HG02678 (cell line): ENCODE measurements at regions not wholly inside any gene's neighbourhood (a gene's known extent, or its start where the extent isn't known, plus 50 kb on each side); places are given as distances from the start of the nearest gene placed in this dataset.

Experiments used
- ATAC-seq: cut with Tn5 transposase; IDR thresholded peaks from one replicate; pipeline ENCODE4 v1.9.1; 2021; ENCODE audit warnings: mild to moderate bottlenecking, moderate library complexity; ENCODE audit not compliant: unreplicated experiment

DNA sequence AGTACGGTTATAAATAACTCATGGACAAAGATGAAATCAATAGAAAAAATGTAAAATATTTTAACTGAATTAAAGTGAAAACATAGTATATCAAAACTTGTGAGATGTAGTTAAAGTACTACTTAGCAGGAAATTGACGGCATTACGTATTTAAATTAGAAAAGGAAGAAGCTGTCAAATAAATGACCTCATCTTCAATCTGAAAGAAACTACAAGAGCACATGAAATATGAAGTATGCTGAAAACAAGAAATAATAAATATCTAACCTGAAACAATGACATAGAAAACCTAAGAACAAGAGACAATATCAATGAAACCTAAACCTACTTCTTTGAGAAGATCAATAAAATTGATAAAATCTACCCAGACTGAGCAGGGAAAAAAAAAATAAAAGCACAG, 122.2 kb upstream of the PDE4B start:
- ATAC-seq = no peak

DNA sequence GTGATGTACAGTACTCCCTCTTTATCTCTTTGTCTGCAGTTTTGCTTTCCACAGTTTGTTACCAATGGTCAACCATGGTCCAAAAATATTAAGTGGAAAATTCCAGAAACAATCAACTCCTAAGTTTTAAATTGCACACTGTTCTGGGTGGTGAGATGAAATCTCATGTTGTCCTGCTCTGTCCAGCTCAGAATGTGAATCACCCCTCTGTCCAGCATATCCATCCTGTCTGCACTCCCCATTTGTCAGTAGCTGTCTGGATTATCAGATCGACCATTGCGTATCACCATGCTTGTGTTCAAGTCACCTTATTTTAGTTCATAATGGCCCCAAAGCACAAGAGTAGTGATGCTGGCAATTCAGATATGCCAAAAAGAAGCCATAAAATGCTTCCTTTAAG, 118.2 kb upstream of the PDE4B start:
- ATAC-seq = no peak

DNA sequence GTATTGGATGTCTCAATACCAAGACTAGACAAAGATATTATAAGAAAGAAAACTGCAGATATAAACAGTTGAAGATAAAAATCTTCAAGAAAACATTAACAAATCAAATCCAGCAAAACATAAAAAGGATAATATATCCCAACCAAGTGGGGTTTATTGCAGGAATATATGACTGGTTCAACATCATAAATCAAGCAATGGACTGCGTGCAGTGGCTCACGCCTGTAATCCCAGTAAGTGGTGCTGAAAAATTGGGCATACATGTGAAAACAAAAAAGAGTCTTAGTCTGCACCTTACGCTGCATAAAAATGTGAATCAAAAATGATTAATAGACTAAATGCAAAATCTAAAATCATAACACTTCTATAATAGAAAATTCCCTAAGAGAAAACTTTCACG, 112.9 kb upstream of the PDE4B start:
- ATAC-seq = no peak

DNA sequence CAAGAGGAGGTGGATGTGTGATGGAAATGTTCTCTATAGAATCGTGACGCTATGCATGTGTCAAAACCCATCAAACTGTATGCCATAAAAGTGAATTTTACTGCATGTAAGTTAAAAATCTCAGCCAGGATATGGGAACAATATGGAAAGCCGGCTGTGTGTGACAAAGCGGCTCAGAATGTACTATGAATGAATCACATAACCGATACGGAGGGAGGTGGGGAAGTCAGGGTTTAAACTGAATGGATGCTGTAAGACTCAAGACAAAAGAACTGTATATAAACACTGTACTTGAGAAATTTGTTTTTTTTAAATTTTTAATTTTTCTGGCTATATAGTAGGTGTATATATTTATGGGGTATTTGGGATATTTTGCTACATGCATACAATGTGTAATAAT, 111.6 kb upstream of the PDE4B start:
- ATAC-seq = no peak

DNA sequence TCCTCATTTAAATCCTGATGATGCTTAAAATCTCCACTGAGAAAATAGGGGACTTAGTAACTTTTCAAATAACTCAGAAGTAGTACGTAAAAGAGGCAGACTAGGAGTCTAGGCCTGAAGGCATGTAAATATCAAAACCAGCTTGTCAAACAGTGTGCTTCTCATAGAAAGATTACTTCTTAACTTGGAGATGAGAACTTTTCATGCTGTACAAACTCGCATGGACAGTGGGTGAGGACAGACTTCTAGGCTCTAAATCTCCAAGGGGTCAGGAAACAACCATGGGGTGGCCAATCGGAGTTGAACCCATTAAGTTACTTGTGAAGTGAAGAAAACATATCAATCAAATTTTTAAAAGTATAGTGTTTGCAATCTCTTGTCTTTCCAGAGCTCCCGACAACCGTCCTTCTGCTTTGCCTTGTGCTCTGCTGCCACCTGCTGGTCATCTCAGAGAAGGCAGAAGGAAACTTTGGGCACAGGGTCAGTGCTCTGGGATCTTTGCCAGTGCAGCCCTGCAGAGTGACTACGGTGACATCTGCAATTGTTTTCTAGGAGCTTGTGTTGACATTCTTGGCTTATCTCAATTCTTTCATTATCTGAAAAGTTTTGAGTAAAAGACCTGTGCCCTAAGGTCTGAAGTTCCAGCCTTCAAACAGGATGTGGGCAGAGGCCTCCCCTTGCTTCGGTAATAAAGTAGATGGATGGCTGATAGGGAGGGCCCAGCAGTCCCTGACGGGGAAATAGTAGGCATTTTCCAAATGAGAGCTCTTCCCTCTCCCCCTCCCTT, 105.1 kb upstream of the PDE4B start:
- ATAC-seq = peak; percentile 96

DNA sequence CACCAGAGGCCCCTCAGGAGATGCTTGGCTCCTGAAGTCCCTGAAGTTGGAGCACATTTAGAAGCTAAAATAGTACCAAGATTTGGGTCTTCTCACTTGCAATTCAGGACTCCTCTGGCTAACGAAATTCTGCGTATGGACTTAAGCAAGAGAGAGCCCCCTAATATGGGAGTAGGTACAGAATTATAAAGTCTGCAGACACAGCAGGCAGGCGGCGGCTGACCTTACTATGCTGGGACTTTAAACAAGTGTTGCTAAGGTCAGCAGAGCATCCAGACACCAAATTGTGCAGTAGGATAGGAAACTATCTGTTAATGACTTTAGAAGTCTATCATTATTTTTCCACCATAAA, 104.5 kb upstream of the PDE4B start:
- ATAC-seq = no peak

DNA sequence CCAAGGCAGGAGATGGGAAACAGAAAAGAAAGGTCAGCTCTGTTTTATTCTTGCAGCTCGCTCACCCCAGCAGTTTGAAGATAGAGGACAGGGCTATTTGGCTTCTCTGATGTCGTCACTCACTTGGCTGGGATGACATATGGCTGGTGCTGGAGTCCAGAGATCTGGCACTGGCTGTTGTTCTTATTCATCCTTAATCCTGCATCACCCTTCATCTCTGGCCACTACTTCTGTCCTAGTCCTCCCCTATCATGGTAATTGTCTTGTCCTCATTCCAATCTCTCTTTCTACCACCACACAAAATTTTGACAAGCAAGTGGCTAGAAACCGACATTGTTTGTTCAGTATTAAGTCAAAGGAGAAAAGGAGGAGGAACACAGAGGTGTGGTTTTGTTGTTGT, 103.8 kb upstream of the PDE4B start:
- no peak for ATAC-seq

DNA sequence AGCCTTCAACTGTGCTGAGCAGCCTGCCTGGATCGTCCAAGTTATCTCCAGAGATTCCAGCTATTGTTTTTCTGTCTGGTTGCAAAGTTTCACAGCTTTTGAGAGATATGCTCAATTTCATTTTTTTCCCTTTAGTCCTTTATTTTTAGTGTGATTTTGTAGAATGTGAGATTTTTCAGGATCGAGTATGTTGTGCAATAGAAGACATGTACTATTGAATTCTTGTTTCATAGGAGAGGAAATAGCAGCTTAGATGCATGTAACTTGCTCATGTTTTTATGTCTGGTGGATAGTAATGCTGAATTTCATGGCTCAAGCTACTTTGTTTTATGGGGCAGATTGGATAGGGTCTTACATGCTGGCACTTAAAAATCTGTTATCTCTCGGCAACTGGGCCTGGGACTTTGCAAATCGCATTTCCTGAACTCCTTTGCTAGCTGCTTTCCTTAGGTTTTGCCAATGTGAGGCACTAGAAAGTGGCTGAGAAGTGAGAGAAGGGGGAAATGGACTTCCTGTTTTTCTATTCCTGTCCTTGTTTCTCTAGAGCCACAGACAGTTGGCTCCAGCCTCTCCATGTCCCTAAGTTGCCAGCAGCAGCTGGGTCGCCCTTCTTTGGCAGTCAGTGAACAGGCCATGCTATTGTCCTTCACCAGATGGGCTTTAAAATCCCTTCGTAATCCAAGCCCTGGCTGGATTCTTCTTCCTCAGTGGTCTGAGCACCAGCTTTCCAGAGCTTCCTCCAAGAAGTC, 101.4 kb upstream of the PDE4B start:
- no peak for ATAC-seq

DNA sequence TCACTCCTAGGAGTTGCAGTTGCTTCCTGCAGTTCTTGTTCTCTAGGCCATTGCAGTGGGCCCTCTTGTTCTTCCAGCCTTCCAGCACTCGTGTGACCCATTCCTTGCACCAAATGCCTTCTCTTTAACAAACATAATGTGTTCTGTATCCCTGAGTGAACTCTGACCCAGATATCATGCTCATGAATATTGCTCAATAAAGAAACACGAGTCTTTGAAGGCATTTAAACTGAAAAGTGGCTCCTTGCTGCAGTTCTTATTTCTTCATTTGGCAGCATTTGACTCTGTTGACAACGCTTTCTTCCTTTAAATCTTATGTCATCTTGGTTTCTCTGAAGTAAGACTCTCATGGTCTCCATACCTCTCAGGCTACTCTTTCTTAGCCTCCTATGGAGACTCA, 100.7 kb upstream of the PDE4B start:
- no peak for ATAC-seq

DNA sequence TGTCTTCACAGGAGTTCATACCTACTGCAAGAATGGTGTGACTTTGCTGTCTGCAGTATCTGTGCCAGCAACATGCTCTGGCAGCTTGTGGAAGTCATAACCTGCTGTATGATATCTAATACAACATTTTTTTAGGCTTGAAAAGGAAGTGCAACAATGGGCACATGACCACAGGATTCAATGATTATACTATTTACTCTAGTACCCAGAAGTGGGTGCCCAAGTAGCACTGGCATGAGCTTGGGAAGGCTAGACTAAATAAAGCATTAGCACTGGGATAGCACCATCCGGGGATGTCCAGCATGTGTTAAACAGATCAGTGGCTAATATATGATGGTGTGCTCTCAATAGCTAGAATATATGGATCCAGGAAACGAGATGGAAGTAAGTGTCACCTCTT, 98.6 kb upstream of the PDE4B start:
- no peak for ATAC-seq

DNA sequence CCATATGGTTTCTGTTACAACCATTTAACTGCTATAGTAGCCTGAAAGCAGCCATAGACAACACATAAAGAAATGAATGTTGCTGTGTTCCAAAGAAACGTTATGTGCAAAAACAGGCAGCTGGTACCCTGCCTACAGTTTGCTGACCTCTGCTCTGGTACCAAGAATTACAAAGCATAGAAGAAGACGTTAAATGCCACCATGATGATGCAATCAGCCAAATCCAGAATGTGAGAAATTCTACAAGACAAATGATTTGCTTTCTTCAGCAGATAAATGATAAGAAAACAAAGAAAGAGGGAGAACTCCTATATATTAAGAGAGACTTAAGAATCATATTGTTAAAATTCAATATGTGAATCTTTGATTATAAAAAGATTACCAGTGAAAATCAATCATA, 97.8 kb upstream of the PDE4B start:
- ATAC-seq = no peak

DNA sequence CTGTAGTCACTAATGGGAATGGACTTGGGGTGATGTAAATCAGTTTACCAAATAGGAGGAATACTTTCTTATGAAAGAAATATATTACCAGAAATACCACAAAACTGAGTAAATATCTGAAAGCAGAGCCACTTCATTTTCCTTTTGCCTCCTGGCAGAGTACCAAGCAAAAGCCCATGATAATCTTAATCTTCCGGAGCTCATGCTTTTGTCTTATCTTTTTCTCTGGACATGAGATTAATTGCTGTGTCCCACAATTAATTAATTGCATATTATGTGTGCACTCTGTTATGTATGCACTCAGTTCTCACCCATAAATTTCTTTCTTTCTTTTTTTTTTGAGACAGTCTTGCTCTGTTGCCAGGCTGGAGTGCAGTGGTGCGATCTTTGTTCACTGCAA, 94.1 kb upstream of the PDE4B start:
- ATAC-seq = no peak

DNA sequence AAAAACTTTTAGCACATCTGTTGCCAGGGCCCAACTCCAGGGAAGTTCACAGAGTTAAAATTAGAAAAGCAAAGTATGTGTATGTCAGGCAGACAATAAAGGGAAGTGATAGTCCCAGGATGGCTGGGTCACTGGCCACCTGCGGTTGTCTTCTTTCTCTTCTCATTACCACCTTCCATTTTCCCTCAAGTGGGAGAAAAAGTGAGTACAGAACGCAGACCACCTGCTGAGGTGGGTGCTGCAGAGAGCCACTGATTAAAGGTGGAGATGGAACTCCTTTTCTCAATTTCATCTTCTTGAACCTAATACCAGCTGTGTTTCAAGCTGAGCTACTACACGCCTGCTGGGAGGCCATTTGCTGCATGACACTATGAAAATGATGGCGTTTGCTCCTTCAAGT, 88.8 kb upstream of the PDE4B start:
- peak; percentile 55 for ATAC-seq

DNA sequence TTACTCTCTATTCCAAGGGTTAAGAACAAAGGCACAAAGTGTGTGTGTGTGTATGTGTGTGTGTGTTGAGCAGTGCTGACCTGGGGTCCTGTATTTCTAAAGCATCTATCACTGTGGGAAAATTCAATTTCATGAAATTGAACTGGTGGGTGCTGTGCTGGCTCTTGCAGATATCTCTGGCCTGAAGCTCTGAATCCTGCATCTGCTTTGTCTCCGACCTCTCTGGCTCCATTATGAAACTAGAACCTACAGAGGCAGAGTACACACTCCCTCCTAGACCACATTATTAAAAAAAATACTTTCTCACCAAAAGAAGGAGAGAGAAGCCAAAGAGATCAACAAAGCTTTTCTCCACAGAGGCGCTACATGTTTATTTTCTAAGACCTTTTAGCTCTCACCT, 88.4 kb upstream of the PDE4B start:
- ATAC-seq = peak; percentile 80

DNA sequence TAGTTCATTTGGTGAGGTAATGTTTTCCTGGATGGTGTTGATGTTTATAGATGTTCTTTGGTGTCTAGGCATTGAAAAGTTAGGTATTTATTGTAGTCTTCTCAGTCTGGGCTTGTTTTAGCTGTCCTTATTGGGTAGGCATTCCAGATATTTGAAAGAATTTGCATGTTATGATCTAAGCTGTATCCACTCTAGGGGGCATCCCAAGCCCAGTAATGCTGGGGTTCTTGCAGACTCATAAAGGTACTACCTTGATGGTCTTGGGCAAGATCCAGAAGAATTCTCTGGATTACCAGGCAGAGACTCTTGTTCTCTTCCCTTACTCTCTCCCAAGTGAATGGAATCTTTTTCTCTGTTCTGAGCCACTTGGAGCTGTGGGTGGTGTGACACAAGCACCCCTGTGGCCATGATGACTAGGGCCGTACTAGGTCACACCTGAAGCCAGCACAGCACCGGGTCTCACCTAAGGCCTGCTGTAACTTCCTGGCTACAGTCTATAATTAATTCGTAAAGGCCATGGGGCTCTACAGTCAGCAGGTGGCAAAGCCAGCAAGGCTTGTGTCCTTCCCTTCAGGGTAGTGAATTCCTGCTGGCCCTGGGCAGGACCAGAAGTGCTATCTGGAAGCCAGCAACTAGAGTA, 74.8 kb upstream of the PDE4B start:
- no peak for ATAC-seq

DNA sequence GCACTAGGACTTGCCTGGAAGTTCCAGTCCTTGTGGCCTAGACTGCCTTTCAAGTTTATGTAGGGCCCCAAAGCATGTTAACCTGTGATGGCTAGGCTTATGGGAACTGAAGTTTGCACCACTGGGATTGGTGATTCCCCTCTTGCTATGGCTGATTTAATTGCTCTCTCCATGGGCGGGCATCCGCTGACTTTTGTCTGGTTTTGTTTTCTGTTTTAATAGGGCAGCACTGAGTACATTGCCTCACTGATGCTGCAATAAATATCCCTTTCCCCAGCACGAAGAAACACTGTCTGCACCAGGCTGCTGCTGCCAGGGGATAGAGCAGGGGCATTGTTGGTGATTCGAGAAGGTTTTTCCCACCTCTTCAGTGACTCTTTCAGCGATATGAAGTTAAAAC, 73.3 kb upstream of the PDE4B start:
- no peak for ATAC-seq

DNA sequence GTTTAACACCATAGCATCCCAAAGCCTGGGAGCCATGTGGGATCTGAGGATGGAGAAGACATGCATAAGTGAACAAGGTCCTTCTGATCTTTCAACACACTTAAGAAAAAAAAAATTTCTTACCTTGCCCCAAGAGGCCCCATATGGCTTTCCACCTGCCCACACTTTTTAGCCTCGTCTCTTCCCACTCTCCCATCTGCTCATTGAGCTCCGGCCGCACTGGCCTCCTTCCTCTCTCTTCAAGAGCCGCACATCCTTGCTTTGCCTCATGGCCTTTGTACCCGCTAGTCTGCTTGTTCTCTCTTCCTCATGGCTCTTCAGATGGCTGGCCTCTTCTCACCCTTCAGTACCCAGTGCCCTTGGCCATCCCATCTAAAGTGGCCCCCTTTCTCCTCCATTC, 70.2 kb upstream of the PDE4B start:
- no peak for ATAC-seq

DNA sequence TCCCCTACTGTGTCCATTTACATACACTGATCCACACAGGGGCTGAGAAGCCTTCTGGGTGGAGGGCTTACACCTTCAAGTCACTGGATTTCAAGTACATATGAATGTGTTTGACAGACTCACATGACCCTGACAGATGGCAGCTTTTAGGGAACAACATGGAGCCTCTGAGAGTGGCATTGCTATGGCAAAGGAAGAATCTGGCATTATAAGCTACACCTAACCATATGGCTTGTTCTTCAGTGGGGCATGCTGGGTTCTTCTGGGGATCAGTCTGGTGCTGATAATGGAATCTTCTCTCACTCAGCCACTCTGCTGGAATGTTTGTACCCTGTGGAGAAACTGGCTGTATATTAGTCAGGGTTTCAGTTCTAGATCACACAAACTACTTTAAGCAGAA, 68.5 kb upstream of the PDE4B start:
- no peak for ATAC-seq

DNA sequence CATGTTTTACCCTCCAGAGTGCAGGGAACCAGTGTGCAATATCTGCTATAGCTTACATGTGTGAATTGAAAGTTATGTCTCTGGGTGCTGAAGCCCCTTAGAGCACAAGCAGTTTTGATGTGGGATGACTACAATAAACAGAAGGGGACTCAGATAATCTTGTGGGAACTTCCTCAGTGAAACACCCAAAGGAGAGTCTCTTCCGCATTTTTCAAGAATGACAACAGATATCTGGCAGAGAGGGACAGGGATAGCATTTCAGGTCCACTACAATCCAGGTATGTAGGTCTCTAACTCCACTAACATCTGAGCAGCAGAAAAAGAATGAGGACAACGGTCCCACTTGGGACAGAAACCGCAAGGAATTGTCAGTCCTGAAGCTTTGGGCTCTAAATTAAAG, 67.6 kb upstream of the PDE4B start:
- no peak for ATAC-seq

DNA sequence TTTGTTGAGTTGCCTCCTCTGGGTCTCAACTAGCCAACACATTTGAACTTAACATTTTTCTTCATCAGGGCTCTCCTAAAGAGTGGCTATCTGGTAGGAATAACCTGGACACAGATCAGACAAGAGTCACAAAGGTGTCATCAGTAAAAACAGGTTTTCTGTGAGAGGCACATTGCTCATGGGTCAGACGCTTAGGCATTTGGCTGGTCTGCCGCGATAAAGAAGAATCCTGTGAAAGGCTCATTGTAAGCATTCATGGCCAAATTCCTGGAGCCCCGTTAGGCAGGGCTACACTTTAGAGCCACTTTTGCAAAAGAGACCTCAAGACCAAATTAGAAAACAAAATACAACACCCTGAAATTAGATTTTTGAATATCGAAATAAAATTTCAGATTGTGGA, 64.2 kb upstream of the PDE4B start:
- no peak for ATAC-seq

DNA sequence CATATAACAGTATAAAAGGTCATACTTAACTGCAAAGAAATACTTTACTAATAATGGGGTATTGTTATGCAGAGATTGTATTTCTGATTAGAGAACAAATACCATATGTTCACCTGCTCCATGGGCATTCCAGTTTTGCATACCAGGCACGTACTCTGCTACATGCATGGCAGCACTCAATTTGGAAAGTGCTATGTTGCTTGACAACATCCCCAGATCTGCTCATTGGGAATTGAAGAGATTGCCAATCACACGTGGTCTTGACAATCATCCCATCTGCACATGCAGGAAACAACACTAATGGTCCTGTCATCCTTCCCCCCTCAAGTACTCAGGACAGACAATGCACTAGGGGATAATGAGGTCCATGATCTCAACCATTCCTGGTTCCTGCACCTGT, 63.4 kb upstream of the PDE4B start:
- no peak for ATAC-seq

DNA sequence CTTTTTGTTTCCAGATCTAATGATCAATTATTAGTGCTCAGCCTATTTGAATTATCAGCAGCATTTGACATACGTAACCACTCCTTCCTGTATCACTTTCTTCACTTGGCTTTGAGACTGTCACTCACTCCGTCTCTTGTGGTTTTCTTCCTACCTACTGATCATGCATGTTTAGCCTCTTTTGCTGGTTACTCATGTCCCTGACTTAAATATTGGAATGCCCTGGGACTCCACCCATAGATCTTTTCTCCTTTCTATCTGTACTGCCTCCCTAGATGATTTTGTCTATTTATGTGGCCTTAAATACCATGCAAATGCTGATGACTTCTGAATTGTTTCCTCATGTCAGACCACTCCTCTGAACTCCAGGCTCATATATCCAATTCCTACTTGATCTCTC, 57.7 kb upstream of the PDE4B start:
- ATAC-seq = no peak
